Activated naive CD8-positive, alpha-beta T cell (primary cell): ENCODE measurements at regions not wholly inside any gene's neighbourhood (a gene's known extent, or its start where the extent isn't known, plus 50 kb on each side); places are given as distances from the start of the nearest gene placed in this dataset.
A peak's percentile ranks its signal among the peaks of the same experiment; 100 is the strongest.
"Not testable (repeated sequence)": the region's sequence is repeated elsewhere in the genome, so short reads cannot be mapped to it uniquely, and the experiment has no call there.

Experiments used
- H3K27ac Mint-ChIP-seq: one replicate; pipeline ENCODE4 v1.8.0; 2021; ENCODE audit warnings: mixed read lengths
- H3K27me3 Mint-ChIP-seq: one replicate; pipeline ENCODE4 v1.8.0; 2021; ENCODE audit warnings: mixed read lengths
- H3K36me3 Mint-ChIP-seq: one replicate; pipeline ENCODE4 v1.8.0; 2021; ENCODE audit warnings: mixed read lengths
- H3K4me1 Mint-ChIP-seq: one replicate; pipeline ENCODE4 v1.8.0; 2021; ENCODE audit warnings: low read depth, mixed read lengths
- H3K4me3 Mint-ChIP-seq: one replicate; pipeline ENCODE4 v1.8.0; 2021; ENCODE audit warnings: mild to moderate bottlenecking, mixed read lengths
- H3K9me3 Mint-ChIP-seq: one replicate; pipeline ENCODE4 v1.8.0; 2021; ENCODE audit warnings: low read depth, mixed read lengths

DNA sequence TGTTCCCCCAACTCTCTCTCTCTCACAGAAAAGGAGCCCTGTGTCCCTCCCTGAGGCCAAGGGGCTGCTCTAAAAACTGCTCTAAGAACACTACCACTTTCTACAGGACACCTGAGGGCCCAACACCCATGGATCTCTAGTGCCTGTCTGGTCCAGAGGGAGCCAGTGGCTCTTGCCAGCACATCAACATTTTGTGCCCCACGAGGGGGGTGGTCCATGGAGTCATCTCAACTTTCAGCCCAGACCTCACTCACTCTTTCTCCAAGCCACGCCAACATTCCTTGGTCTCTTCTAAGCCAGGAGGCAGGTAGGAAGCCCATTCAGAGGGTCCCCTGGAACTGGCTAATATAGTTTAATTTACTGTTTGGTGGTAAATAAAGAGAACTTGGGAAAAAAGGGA is 469.0 kb upstream of the ZNG1F start:
- peaks cover 14% of the 10 kb centered on the region for H3K4me1 Mint-ChIP-seq
- not testable (repeated sequence) for H3K9me3 Mint-ChIP-seq, H3K27ac Mint-ChIP-seq, H3K36me3 Mint-ChIP-seq, H3K4me3 Mint-ChIP-seq, H3K27me3 Mint-ChIP-seq

- H3K27ac Mint-ChIP-seq, H3K27me3 Mint-ChIP-seq, H3K36me3 Mint-ChIP-seq: not testable (repeated sequence)
Measured at GRCh38 chr9:41657141-41657540, 468.0 kb upstream of the ZNG1F start.

GRCh38 chr9:41655071-41655554 is 466.0 kb upstream of the ZNG1F start:
- not testable (repeated sequence) for H3K9me3 Mint-ChIP-seq, H3K4me3 Mint-ChIP-seq, H3K27me3 Mint-ChIP-seq, H3K36me3 Mint-ChIP-seq, H3K27ac Mint-ChIP-seq
- peaks cover 14% of the 10 kb centered on the region for H3K4me1 Mint-ChIP-seq

More at GRCh38 chr9:41657141-41657540, 468.0 kb upstream of the ZNG1F start:
- H3K9me3 Mint-ChIP-seq, H3K4me3 Mint-ChIP-seq: not testable (repeated sequence)
- H3K4me1 Mint-ChIP-seq: peaks cover 14% of the 10 kb centered on the region

DNA sequence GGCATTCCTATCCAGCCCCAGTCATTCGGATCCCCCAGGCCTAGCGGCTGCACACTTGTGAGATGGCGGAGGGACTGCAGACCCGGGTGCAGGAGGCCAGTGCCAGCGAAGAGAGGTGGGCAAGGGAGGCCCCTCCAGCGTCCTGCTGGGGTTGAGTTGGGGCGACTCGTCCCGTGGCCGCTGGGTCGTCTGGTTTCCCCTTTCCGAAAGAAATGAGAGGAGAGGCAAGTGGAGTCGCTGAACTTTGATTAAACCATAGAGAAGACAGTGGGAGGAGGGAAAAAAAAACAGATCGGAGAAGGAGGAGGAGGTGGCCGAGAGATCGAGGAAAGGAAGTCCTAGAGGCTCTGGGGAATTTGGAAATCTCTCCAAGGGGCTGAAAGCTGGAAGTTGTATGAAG is 465.2 kb upstream of the ZNG1F start:
- H3K9me3 Mint-ChIP-seq, H3K27me3 Mint-ChIP-seq, H3K36me3 Mint-ChIP-seq, H3K27ac Mint-ChIP-seq: not testable (repeated sequence)
- H3K4me3 Mint-ChIP-seq: peak overlapping the region; percentile 47
- peaks cover 14% of the 10 kb centered on the region for H3K4me1 Mint-ChIP-seq

GRCh38 chr9:41653560-41654340 is 464.6 kb upstream of the ZNG1F start:
- H3K9me3 Mint-ChIP-seq, H3K36me3 Mint-ChIP-seq, H3K27ac Mint-ChIP-seq, H3K27me3 Mint-ChIP-seq: not testable (repeated sequence)
- H3K4me1 Mint-ChIP-seq: peaks cover 14% of the 10 kb centered on the region
- H3K4me3 Mint-ChIP-seq: peak overlapping the region; percentile 70

DNA sequence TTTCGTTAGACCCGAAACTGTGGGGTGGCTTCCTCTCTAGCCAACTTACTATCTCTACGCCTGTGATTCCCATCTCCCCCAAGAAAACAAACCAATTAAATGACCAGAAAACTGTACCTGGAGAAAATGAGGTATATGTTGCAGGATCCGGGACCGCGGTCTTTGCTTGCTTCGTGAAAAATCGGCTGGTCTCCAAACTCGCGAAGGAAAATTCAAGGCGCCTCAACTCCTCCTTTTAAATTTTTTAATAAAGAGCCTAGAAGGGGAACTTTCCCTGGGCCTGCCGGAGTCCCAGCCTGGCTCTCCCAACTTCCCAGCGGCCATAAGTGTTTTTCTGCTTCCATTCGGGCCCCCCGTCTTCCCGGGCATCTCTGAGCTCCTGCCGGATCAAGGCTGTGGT is 463.7 kb upstream of the ZNG1F start:
- H3K9me3 Mint-ChIP-seq, H3K4me3 Mint-ChIP-seq, H3K36me3 Mint-ChIP-seq, H3K27ac Mint-ChIP-seq, H3K27me3 Mint-ChIP-seq: not testable (repeated sequence)
- peaks cover 15% of the 10 kb centered on the region for H3K4me1 Mint-ChIP-seq

DNA sequence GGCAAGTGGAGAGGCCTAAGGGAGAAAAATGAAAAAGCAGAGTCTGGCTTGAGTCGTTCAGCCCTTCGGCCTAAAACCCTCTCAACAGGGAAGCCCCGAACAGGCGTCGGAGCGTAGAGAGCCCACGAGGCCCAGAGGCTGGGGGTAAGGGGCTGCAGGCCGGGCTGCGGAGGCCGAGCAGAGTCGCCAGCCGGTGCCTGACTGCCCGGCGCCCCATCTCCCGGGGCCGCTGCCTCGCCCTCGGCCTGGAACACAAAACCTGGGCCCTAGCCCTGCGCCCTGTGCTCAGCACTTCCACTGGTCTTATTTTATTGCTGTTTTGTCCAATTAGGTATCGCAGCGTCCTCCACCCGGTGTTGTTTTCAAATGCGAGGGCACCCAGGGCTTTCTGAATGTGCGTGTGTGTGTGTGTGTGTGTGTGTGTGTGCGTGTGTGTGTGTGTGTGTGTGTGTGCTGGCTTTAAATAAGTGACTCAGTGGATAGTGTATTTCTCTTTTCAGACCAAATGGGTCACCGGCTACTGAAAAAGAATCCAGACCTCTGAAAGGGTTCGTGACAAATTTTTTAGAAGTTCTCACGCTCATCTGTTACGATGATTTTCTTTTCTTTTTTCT is 463.1 kb upstream of the ZNG1F start:
- not testable (repeated sequence) for H3K4me3 Mint-ChIP-seq, H3K27me3 Mint-ChIP-seq, H3K27ac Mint-ChIP-seq, H3K36me3 Mint-ChIP-seq, H3K9me3 Mint-ChIP-seq
- H3K4me1 Mint-ChIP-seq: peaks cover 15% of the 10 kb centered on the region

DNA sequence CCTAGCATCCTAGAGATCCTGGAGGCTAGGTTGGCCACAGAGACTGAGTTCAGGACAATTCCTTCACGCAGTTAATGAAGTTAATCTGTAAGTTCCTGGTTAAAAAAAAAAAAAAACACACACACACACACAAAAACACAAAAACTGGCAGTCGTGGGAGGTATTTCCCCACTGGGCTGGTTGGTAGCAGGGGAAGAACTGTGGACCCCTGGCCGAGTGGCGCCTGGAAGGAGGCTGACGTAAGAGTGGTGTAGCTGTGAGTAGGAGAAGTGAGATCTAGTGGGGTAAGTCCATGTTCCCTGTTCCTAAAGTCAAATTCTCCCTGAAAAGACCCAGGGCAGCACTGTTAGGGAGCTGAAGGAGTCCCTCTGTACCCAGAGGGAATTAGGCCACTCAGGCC is 461.0 kb upstream of the ZNG1F start:
- H3K27ac Mint-ChIP-seq, H3K4me3 Mint-ChIP-seq, H3K9me3 Mint-ChIP-seq, H3K36me3 Mint-ChIP-seq, H3K27me3 Mint-ChIP-seq: not testable (repeated sequence)
- peaks cover 13% of the 10 kb centered on the region for H3K4me1 Mint-ChIP-seq

DNA sequence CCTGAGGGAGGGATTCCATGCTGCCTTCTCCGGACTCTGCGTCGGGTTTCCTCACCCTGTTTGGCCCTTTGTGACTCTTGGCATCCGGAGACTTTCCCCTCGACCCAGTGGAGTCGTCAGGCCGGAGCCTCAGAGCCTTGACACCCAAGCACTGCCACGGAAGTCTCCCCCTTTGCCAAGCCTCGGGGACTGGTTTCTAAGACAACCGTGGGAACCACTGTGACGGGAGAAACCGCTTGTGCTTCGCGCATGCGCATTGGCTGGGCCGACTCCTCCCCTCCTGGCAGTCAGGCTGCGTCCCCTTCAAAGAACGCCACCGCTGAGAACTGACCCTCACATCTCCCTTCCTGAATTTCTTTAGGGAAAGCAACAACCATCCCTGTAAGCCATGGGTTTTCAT is 459.4 kb upstream of the ZNG1F start:
- not testable (repeated sequence) for H3K27ac Mint-ChIP-seq, H3K9me3 Mint-ChIP-seq, H3K4me1 Mint-ChIP-seq, H3K36me3 Mint-ChIP-seq, H3K27me3 Mint-ChIP-seq, H3K4me3 Mint-ChIP-seq

GRCh38 chr9:41646246-41646645 is 457.1 kb upstream of the ZNG1F start:
- not testable (repeated sequence) for H3K27ac Mint-ChIP-seq, H3K36me3 Mint-ChIP-seq

DNA sequence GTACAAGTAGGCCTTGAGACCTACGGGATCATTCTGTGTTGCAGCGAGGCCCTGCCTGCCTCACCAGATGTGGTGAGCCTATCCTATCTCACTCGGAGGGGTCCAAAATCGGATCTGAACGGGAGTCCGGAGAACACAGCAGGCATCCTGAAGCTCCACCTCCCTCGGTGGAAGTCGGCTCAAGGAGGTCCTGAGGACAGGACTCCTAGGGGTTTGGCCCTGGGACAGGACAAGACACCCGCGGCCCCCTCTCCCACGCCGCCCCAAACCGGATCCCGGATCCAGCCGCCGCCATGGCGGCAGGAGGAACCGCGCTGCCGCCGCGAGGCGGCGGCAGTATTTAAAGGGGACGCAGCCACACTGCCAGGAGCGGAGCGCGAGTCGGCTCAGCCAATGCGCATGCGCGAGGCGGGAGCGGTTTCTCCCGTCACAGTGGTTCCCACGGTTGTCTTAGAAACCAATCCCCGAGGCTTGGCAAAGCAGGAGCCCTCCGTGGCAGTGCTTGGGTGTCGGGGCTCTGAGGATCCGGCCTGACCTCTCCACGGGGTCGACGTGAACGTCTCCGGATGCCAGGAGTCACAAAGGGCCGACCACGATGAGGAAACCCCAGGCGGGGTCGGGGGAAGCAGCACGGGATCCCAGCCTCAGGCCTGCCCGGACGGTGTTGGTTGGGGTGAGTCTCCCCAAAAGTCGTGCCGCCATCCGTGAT is 454.6 kb upstream of the ZNG1F start:
- not testable (repeated sequence) for H3K4me1 Mint-ChIP-seq, H3K27me3 Mint-ChIP-seq, H3K36me3 Mint-ChIP-seq, H3K9me3 Mint-ChIP-seq, H3K27ac Mint-ChIP-seq
- H3K4me3 Mint-ChIP-seq: peak overlapping the region; percentile 72

More at GRCh38 chr9:41646246-41646645, 457.1 kb upstream of the ZNG1F start:
- H3K27me3 Mint-ChIP-seq, H3K9me3 Mint-ChIP-seq, H3K4me1 Mint-ChIP-seq, H3K4me3 Mint-ChIP-seq: not testable (repeated sequence)

GRCh38 chr9:41633726-41634125 is 444.6 kb upstream of the ZNG1F start:
- not testable (repeated sequence) for H3K9me3 Mint-ChIP-seq, H3K36me3 Mint-ChIP-seq, H3K27ac Mint-ChIP-seq, H3K4me1 Mint-ChIP-seq, H3K27me3 Mint-ChIP-seq, H3K4me3 Mint-ChIP-seq

DNA sequence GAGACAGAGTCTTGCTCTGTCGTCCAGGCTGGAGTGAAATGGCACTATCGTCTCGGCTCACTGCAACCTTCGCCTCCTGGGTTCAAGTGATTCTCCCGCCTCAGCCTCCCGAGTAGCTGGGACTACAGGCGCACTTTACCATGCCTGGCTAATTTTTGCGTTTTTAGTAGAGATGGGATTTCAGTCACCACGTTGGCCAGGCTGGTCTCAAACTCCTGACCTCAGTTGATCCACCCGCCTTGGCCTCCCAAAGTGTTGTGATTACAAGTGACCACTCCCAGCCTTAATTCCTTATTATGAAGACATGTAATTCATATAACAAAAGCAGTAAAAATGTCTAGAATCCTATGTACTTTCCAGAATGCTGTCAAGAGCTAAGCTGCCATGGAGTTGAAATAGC is 434.5 kb upstream of the ZNG1F start:
- not testable (repeated sequence) for H3K36me3 Mint-ChIP-seq, H3K27me3 Mint-ChIP-seq, H3K4me3 Mint-ChIP-seq, H3K9me3 Mint-ChIP-seq, H3K27ac Mint-ChIP-seq, H3K4me1 Mint-ChIP-seq

GRCh38 chr9:41619254-41619653 is 430.1 kb upstream of the ZNG1F start:
- not testable (repeated sequence) for H3K27me3 Mint-ChIP-seq, H3K4me3 Mint-ChIP-seq, H3K9me3 Mint-ChIP-seq, H3K36me3 Mint-ChIP-seq, H3K27ac Mint-ChIP-seq, H3K4me1 Mint-ChIP-seq

- H3K4me3 Mint-ChIP-seq, H3K36me3 Mint-ChIP-seq, H3K27ac Mint-ChIP-seq, H3K4me1 Mint-ChIP-seq, H3K27me3 Mint-ChIP-seq, H3K9me3 Mint-ChIP-seq: not testable (repeated sequence)
Measured at GRCh38 chr9:41606961-41607547, 417.9 kb upstream of the ZNG1F start.
